Astrocyte of the hippocampus (primary cell): ENCODE measurements at regions not wholly inside any gene's neighbourhood (a gene's known extent, or its start where the extent isn't known, plus 50 kb on each side); places are given as distances from the start of the nearest gene placed in this dataset.
"Not testable (repeated sequence)": the region's sequence is repeated elsewhere in the genome, so short reads cannot be mapped to it uniquely, and the experiment has no call there.

ENCODE experiments used
- DNase-seq: peaks from one replicate; pipeline ENCODE4 v3.0.0; 2011; ENCODE audit warnings: low read depth, low spot score

DNA sequence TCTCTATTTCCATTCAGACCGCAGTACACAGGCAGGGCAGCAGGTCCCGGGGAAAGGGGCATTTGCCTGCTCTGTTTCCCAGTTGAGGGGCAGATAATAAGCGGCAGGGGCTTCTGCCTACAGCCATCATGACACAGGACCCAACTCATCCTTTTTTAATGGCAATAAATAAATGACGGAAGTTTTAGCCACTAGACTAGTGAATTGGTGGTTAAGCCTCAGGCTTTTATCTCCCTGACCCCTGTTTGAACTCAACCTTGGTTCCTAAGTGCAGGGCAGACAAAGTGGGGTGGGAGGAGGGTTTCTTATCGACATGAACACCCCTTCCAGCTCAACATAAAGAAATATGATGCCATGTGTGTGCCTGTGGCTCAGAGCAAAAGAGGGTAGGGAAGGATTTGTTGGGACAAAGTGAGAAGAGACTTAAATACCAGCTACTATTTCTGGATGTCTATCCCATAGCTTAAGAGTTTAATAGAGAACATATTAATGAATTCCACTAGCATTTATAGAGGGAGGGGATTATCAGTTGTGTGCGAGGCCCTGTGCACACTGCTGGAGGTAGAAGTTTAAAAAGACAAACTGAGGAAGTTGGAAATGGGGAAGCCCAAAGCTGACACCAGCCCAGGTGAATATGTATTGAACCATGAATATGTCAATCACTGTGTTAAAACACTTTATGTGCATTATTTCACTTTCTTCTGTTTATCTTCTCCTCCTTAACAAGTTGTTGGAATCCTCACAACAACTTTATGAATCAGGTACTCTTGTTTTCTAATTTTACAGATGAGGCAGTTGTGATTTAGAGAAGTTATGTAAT is 939.4 kb downstream of the MCTP2 start:
- DNase-seq, result no peak

- DNase-seq, result no peak
Measured at GRCh38 chr15:95171564-95171963, 940.2 kb downstream of the MCTP2 start.

DNA sequence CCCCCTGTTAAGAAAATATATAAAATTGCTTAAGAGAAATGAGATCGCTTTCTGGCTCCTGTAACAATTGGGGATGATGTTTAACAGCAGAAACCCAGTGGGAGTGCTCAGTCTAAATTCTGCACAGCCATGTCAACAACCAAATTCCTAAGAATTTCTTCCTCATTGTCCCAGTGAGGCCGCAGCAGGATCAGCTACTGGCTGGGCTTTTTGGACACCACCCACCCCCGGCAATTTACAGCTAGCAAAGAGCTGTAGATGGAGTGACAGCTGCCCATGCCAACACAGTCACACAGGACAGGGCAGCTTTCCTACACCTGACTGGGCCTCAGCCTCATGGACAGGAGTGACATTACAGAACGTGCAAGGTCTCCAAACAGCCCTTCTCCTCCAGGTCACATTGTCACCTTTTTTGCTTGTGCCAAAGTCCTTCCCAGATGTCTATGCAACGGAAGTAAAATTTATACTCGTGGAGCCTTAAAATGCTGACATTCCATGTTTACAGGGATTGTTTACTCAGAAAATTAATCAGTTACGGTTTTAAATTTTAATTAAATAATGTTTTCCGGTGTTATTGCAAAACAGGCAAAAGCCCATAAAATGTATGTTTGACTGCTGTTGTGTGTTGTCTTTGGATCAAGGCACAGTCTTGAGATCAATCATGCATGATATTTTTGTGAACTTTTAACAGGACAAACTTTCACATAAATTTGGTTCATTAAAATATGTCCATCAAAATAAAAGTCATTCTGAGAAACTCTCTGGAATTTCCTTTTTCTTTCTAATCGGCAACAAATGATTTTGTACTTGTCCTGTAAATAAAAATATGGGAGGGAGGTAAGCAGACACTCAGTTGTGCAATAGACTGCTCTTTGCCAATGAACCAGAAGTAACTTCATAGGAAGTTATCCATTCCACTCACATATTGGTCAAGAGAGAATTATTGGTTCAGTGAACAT is 943.2 kb downstream of the MCTP2 start:
- peak; percentile 2 for DNase-seq

DNA sequence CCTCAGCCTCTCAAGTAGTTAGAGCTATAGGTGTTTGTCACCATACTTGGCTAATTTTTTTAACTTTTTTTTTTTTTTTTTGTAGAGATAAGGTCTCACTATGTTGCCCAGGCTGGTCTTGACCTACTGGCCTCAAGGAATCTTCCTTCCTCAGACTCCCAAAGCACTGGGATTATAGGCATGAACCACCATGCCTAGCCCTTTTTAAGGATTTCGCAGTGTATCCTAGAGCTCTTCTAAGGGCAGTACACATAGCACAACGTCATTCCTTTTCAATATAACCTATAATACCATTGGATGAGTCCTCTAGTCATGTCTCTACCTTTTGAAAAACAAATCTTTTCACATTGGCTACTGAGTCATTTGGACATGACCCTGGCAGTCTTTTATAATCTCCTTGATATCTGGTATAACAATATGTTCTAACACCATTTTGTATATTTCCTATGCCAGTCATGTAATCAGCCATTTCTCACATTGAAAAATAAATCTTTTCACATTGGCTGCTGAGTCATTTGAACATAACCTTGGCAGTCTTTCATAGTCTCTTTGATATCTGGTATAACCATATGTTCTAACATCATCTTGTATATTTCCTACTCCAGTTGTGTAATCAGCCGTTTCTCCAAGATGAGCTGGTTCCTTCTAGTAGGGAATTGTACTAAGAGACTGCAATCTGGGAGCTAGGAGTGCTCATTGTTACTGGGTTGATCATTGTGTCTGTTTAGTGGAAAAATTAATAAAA is 944.7 kb downstream of the MCTP2 start:
- no peak for DNase-seq

- DNase-seq, result no peak
Measured at GRCh38 chr15:95176794-95177577, 945.6 kb downstream of the MCTP2 start.

GRCh38 chr15:95180530-95180929 is 949.2 kb downstream of the MCTP2 start:
- no peak for DNase-seq

DNA sequence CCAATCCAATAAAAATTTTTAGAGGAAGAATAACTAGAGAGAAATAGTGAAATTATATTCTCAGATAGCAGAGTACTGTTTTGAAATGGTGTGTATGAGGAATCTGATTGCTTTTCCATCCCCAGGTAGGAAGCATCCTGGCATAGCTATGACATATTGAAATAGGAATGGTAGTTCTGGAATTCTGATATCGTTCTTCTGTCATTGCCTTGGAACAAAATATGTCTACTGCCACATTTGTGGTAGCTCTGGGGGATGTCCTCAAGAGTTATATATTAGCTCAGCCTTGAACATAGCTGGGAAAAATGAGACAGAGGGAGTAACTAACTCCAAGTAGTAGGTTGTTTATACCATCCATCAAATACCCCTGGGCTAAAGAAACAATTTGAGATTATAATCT is 950.7 kb downstream of the MCTP2 start:
- DNase-seq, result no peak

GRCh38 chr15:95192923-95193322 is 961.6 kb downstream of the MCTP2 start:
- DNase-seq, result no peak

- no peak for DNase-seq
Measured at GRCh38 chr15:95194746-95195145, 963.4 kb downstream of the MCTP2 start.

- no peak for DNase-seq
Measured at GRCh38 chr15:95196176-95196915, 965.0 kb downstream of the MCTP2 start.

- no peak for DNase-seq
Measured at GRCh38 chr15:95202569-95203349, 971.4 kb downstream of the MCTP2 start.

DNA sequence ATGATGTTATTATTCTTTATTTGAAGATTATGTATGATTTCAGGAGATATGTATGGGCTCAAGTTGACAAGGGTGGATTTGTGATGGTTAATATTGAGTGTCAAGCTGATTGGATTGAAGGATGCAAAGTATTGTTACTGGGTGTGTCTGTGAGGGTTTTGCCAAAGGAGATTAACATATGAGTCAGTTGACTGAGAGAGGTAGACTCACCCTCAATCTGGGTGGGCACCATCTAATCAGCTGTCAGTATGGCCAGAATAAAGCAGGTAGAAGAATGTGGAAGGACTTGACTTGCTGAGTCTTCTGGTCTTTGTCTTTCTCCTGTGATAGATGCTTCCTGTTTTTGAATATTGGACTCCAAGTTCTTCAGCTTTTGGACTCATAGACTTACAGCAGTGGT is 973.7 kb downstream of the MCTP2 start:
- DNase-seq, result no peak

- not testable (repeated sequence) for DNase-seq
Measured at GRCh38 chr15:95205830-95206229, 974.5 kb downstream of the MCTP2 start.

DNA sequence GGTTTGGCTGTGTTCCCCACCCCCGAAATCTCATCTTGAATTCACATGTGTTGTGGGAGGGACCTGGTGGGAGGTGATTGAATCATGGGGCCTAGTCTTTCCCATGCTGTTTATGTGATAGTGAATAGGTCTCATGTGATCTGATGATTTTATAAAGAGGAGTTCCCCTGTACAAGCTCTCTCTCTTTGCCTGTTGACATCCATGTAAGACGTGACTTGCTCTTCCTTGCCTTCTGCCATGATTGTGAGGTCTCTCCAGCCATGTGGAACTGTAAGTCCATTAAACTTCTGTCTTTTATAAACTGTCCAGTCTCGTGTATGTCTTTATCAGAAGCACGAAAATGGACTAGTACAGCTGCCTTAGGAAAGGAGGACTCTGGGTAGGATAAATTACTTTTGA is 976.7 kb downstream of the MCTP2 start:
- DNase-seq, result no peak

GRCh38 chr15:95208988-95209387 is 977.6 kb downstream of the MCTP2 start:
- no peak for DNase-seq

- no peak for DNase-seq
Measured at GRCh38 chr15:95210436-95210981, 979.1 kb downstream of the MCTP2 start.

DNA sequence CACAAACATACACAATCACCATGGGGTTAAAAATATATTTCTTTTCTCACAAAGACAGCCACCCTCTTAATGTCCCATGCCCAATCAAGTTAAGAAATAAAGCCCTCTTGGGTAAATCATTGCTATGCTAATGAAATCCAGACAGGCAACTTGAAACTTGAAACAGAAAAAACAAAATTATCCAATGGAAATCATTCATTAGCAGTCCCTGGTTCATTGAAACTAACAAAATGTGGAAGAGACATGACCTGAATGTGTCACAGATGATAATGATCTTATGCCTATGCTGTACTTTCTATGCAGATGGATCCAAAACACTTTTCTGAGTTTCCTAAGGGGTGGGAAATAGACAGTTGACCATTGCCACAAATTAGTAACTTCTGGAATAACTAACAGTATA is 983.7 kb downstream of the MCTP2 start:
- DNase-seq, result no peak

- no peak for DNase-seq
Measured at GRCh38 chr15:95226835-95227234, 995.5 kb downstream of the MCTP2 start.

DNA sequence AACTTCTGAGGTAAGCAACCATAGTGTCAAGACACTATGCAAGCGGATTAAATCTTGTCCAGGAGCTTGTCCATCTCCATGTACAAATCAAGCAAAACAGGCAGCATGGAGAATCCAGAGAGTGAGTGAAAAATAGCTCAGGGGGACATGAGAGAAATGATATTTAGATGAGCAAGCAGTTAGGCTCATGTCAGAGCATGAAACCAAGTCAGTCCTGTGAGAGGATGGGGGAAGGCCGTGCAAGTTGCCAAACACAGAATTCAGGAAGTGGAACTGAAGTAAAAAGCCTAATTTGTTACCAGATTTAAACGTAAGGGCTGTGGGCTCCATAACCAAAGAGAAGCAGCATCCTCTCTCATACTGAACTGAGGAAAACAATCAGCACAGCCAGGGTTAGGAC is 995.9 kb downstream of the MCTP2 start:
- no peak for DNase-seq
